OCI-LY7 (cell line): ENCODE measurements at regions not wholly inside any gene's neighbourhood (a gene's known extent, or its start where the extent isn't known, plus 50 kb on each side); places are given as distances from the start of the nearest gene placed in this dataset.
"Not testable (repeated sequence)": the region's sequence is repeated elsewhere in the genome, so short reads cannot be mapped to it uniquely, and the experiment has no call there.

ENCODE experiments used
- EZH2phosphoT487 ChIP-seq: fragments of 200-600 bp; sonication (generic); IDR thresholded peaks from 2 replicates; pipeline ENCODE4 v1.6.1; 2018; ENCODE audit warnings: low read depth, borderline replicate concordance, mild to moderate bottlenecking, mixed run types, antibody characterized with exemption, low read length, moderate library complexity, mixed read lengths
- TF ChIP-seq, protein P1 (sequence below): fragments of 200-600 bp; sonication (generic); conservative IDR thresholded peaks from 2 replicates; pipeline ENCODE4 v1.5.1; 2014; ENCODE audit warnings: mild to moderate bottlenecking, antibody characterized with exemption, low read length, moderate library complexity, mixed read lengths

DNA sequence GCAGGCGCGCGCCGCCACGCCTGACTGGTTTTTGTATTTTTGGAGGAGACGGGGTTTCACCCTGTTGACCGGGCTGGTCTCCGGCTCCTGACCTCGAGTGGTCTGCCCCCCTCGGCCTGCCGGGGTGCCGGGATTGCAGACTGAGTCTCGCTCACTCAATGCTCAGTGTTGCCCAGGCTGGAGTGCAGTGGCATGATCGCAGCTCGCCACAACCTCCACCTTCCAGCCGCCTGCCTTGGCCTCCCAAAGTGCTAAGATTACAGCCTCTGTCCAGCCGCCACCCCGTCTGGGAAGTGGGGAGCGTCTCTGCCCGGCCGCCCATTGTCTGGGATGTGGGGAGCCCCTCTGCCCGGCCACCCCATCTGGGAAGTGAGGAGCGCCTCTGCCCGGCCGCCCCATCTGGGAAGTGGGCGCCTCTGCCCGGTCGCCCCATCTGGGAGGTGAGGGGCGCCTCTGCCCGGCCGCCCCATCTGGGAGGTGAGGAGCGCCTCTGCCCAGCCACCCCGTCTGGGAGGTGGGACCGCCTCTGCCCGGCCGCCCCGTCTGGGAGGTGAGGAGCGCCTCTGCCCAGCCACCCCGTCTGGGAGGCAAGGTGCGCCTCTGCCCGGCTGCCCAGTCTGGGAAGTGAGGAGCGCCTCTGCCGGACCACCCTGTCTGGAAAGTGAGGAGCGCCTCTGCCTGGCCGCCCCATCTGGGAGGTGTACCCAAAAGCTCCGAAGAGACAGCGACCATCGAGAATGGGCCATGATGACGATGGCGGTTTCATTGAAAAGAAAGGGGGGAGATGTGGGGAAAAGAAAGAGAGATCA lies 187.7 kb upstream of the OR13F1 start:
- TF ChIP-seq, protein P1, sequence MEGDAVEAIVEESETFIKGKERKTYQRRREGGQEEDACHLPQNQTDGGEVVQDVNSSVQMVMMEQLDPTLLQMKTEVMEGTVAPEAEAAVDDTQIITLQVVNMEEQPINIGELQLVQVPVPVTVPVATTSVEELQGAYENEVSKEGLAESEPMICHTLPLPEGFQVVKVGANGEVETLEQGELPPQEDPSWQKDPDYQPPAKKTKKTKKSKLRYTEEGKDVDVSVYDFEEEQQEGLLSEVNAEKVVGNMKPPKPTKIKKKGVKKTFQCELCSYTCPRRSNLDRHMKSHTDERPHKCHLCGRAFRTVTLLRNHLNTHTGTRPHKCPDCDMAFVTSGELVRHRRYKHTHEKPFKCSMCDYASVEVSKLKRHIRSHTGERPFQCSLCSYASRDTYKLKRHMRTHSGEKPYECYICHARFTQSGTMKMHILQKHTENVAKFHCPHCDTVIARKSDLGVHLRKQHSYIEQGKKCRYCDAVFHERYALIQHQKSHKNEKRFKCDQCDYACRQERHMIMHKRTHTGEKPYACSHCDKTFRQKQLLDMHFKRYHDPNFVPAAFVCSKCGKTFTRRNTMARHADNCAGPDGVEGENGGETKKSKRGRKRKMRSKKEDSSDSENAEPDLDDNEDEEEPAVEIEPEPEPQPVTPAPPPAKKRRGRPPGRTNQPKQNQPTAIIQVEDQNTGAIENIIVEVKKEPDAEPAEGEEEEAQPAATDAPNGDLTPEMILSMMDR: not testable (repeated sequence)
- TF ChIP-seq EZH2phosphoT487: not testable (repeated sequence)
